ENCODE measurements at regions not wholly inside any gene's neighbourhood (a gene's known extent, or its start where the extent isn't known, plus 50 kb on each side); places are given as distances from the start of the nearest gene placed in this dataset.
"Not testable (repeated sequence)": the region's sequence is repeated elsewhere in the genome, so short reads cannot be mapped to it uniquely, and the experiment has no call there.

- 21% methylated on average over 3 of the region's 3 CpGs for WGBS (ENCODE audit: insufficient coverage, insufficient replicate concordance, low lambda C conversion rate, missing lambda C conversion rate)
- SMC1A ChIA-PET (ENCODE audit: uncharacterized antibody, unreplicated experiment): no interaction called here
- H3K27ac ChIP-seq (ENCODE audit: control insufficient read depth, insufficient read depth): no peak overlapping the region
- POLR2A ChIA-PET: no interaction called here
- BruUV-seq (replicated peaks): no TSS peak
- CTCF ChIA-PET: no interaction called here
- in situ Hi-C loops (cut with MboI) (no loop called here), intact Hi-C loops (cut with micrococcal nuclease; ENCODE audit: unreplicated experiment) (no loop called here)
- no peaks in the 10 kb centered on the region for H3K4me1 ChIP-seq (ENCODE audit: control insufficient read depth, insufficient read depth, low read length)
- H3K27me3 ChIP-seq (replicated peaks in 1 of 2; ENCODE audit: control insufficient read depth in 2 of 2, insufficient read depth in 2 of 2, low read length in 1 of 2): no peaks in the 10 kb centered on the region
- H3K9me3 ChIP-seq (replicated peaks; ENCODE audit: control insufficient read depth, insufficient read depth, low read length): no peaks in the 10 kb centered on the region
- no peaks in the 10 kb centered on the region for H4K20me1 ChIP-seq (ENCODE audit: control insufficient read depth, insufficient read depth)
- no peak overlapping the region for H3K9ac ChIP-seq (ENCODE audit: control insufficient read depth, insufficient read depth, low read length)
- RAD21 ChIA-PET (ENCODE audit: unreplicated experiment): no interaction called here
- H3K79me2 ChIP-seq (ENCODE audit: control insufficient read depth, insufficient read depth, low read length): no peaks in the 10 kb centered on the region
- FAIRE-seq (no peak), ATAC-seq (no peak), DNase-seq (ENCODE audit: low read depth, low spot score) (no peak)
- no peak for TF ChIP-seq SUZ12 (IDR thresholded peaks at IDR 0.05; ENCODE audit: unreplicated experiment)
- H3K4me2 ChIP-seq (ENCODE audit: control insufficient read depth, insufficient read depth): no peak overlapping the region
- H3K4me3 ChIP-seq: no peak overlapping the region
- H3K36me3 ChIP-seq (ENCODE audit: control insufficient read depth in 2 of 2, insufficient read depth in 2 of 2, low read length in 1 of 2): no peaks in the 10 kb centered on the region
- no peak overlapping the region for H2AFZ ChIP-seq (ENCODE audit: control insufficient read depth, low read depth, low read length)
Observed at GRCh38 chr9:80976403-80976802, 712.9 kb downstream of the TLE1 start.

- RAD21 ChIA-PET (ENCODE audit: unreplicated experiment); H3K79me2 ChIP-seq (ENCODE audit: control insufficient read depth, insufficient read depth, low read length); CTCF ChIA-PET; DNase-seq (ENCODE audit: low read depth, low spot score); H4K20me1 ChIP-seq (ENCODE audit: control insufficient read depth, insufficient read depth); H3K27me3 ChIP-seq (replicated peaks in 1 of 2; ENCODE audit: control insufficient read depth in 2 of 2, insufficient read depth in 2 of 2, low read length in 1 of 2); POLR2A ChIA-PET; H3K4me2 ChIP-seq (ENCODE audit: control insufficient read depth, insufficient read depth); H3K36me3 ChIP-seq (ENCODE audit: control insufficient read depth in 2 of 2, insufficient read depth in 2 of 2, low read length in 1 of 2); FAIRE-seq; ATAC-seq; H3K4me1 ChIP-seq (ENCODE audit: control insufficient read depth, insufficient read depth, low read length); BruUV-seq (replicated peaks); SMC1A ChIA-PET (ENCODE audit: uncharacterized antibody, unreplicated experiment); H3K4me3 ChIP-seq; H3K27ac ChIP-seq (ENCODE audit: control insufficient read depth, insufficient read depth); in situ Hi-C loops (cut with MboI); intact Hi-C loops (cut with micrococcal nuclease; ENCODE audit: unreplicated experiment); H2AFZ ChIP-seq (ENCODE audit: control insufficient read depth, low read depth, low read length); H3K9me3 ChIP-seq (replicated peaks; ENCODE audit: control insufficient read depth, insufficient read depth, low read length); H3K9ac ChIP-seq (ENCODE audit: control insufficient read depth, insufficient read depth, low read length): not testable (repeated sequence)
- 0% methylated on average over 2 of the region's 2 CpGs for WGBS (ENCODE audit: insufficient coverage, insufficient replicate concordance, low lambda C conversion rate, missing lambda C conversion rate)
Observed at GRCh38 chr9:80970377-80970776, 719.0 kb downstream of the TLE1 start.

- Histone ChIP-seq H3K36me3 (ENCODE audit: control insufficient read depth in 2 of 2, insufficient read depth in 2 of 2, low read length in 1 of 2) (no peaks in the 10 kb centered on the region), H3K9ac (ENCODE audit: control insufficient read depth, insufficient read depth, low read length) (no peak overlapping the region), H3K4me2 (ENCODE audit: control insufficient read depth, insufficient read depth) (no peak overlapping the region), H3K4me1 (ENCODE audit: control insufficient read depth, insufficient read depth, low read length) (no peaks in the 10 kb centered on the region), H3K27ac (ENCODE audit: control insufficient read depth, insufficient read depth) (no peak overlapping the region), H2AFZ (ENCODE audit: control insufficient read depth, low read depth, low read length) (no peak overlapping the region), H4K20me1 (ENCODE audit: control insufficient read depth, insufficient read depth) (no peaks in the 10 kb centered on the region), H3K4me3 (no peak overlapping the region), H3K9me3 (replicated peaks; ENCODE audit: control insufficient read depth, insufficient read depth, low read length) (no peaks in the 10 kb centered on the region), H3K27me3 (replicated peaks in 1 of 2; ENCODE audit: control insufficient read depth in 2 of 2, insufficient read depth in 2 of 2, low read length in 1 of 2) (no peaks in the 10 kb centered on the region), H3K79me2 (ENCODE audit: control insufficient read depth, insufficient read depth, low read length) (no peaks in the 10 kb centered on the region)
- intact Hi-C loops (cut with micrococcal nuclease; ENCODE audit: unreplicated experiment): no loop called here
- CTCF ChIA-PET: no interaction called here
- DNase-seq (ENCODE audit: low read depth, low spot score) (no peak), ATAC-seq (no peak), FAIRE-seq (no peak)
- TF ChIP-seq HSF1 (IDR thresholded peaks at IDR 0.05; ENCODE audit: low read depth, low read length) (no peak), CEBPZ (IDR thresholded peaks at IDR 0.05; ENCODE audit: low read depth, low read length) (no peak), ZBED1 (IDR thresholded peaks at IDR 0.05; ENCODE audit: borderline replicate concordance) (no peak)
- POLR2A ChIA-PET: no interaction called here
- SMC1A ChIA-PET (ENCODE audit: uncharacterized antibody, unreplicated experiment): no interaction called here
- 33% methylated on average over 1 of the region's 1 CpG for WGBS (ENCODE audit: insufficient coverage, insufficient replicate concordance, low lambda C conversion rate, missing lambda C conversion rate)
- in situ Hi-C loops (cut with MboI): no loop called here
- RAD21 ChIA-PET (ENCODE audit: unreplicated experiment): no interaction called here
- BruUV-seq (replicated peaks): no TSS peak
Observed at GRCh38 chr9:80968611-80969010, 720.7 kb downstream of the TLE1 start.

Data from GM12878 (cell line).